ENCODE measurements at regions not wholly inside any gene's neighbourhood (a gene's known extent, or its start where the extent isn't known, plus 50 kb on each side); places are given as distances from the start of the nearest gene placed in this dataset.

- CTCF ChIA-PET (ENCODE audit: low intra/inter-chr PET ratio), result no interaction called here
- Histone ChIP-seq H3K36me3 (ENCODE audit: control insufficient read depth, insufficient read depth, low read length) (no peaks in the 10 kb centered on the region), H3K9ac (ENCODE audit: insufficient read depth in 1 of 2, low read depth in 2 of 2, low read length in 2 of 2) (no peak overlapping the region), H3K4me2 (ENCODE audit: insufficient read depth, low read length) (no peak overlapping the region), H3K9me1 (ENCODE audit: control insufficient read depth, insufficient read depth, low read length) (no peaks in the 10 kb centered on the region), H4K20me1 (replicated peaks; ENCODE audit: control insufficient read depth, insufficient read depth, low read length) (no peaks in the 10 kb centered on the region), H2AFZ (ENCODE audit: low read depth, low read length) (no peak overlapping the region), H3K79me2 (ENCODE audit: control insufficient read depth, insufficient read depth, low read length) (no peaks in the 10 kb centered on the region), H3K27me3 (ENCODE audit: control insufficient read depth in 2 of 2, insufficient read depth in 2 of 2, low read length in 2 of 2) (no peaks in the 10 kb centered on the region), H3K27ac (ENCODE audit: extremely low read depth, low read depth, low read length) (no peak overlapping the region), H3K4me1 (replicated peaks in 1 of 2; ENCODE audit: control insufficient read depth in 2 of 2, insufficient read depth in 2 of 2, low read length in 2 of 2) (no peaks in the 10 kb centered on the region), H3K9me3 (replicated peaks; ENCODE audit: control insufficient read depth, insufficient read depth, low read depth, low read length) (no peaks in the 10 kb centered on the region), H3K4me3 (no peak overlapping the region)
- BruUV-seq (replicated peaks), result no TSS peak
- in situ Hi-C loops (cut with MboI) (no loop called here), intact Hi-C loops (cut with micrococcal nuclease) (no loop called here)
- WGBS (ENCODE audit: insufficient coverage, low coverage, missing lambda C conversion rate), result 0% methylated on average over 2 of the region's 2 CpGs
- DNase-seq (ENCODE audit: extremely low read depth in 1 of 4, low spot score in 3 of 4) (no peak), FAIRE-seq (no peak), ATAC-seq (no peak)
- POLR2A ChIA-PET, result no interaction called here
- TF ChIP-seq BACH1 (tag; IDR thresholded peaks at IDR 0.05) (no peak), ZFX (CRISPR knock-in tag; IDR thresholded peaks at IDR 0.05) (no peak), ZNF561 (CRISPR knock-in tag; conservative IDR thresholded peaks at IDR 0.05) (no peak), BHLHE40 (IDR thresholded peaks at IDR 0.05; ENCODE audit: low read length) (no peak), RFX7 (CRISPR knock-in tag; IDR thresholded peaks at IDR 0.05) (no peak), TAF15 (IDR thresholded peaks at IDR 0.05; ENCODE audit: low read depth, low read length) (no peak), MXI1 (IDR thresholded peaks at IDR 0.05; ENCODE audit: low read depth, low read length) (no peak), TARDBP (IDR thresholded peaks at IDR 0.05) (no peak), FOXA1 (IDR thresholded peaks at IDR 0.05; ENCODE audit: borderline replicate concordance) (no peak), FOXO4 (CRISPR knock-in tag; IDR thresholded peaks at IDR 0.05) (no peak), NR2C1 (IDR thresholded peaks at IDR 0.05) (no peak), NR2C1 (tag; IDR thresholded peaks at IDR 0.05) (no peak), GTF2E2 (tag; IDR thresholded peaks at IDR 0.05) (no peak)
- TF ChIP-seq, protein P1, sequence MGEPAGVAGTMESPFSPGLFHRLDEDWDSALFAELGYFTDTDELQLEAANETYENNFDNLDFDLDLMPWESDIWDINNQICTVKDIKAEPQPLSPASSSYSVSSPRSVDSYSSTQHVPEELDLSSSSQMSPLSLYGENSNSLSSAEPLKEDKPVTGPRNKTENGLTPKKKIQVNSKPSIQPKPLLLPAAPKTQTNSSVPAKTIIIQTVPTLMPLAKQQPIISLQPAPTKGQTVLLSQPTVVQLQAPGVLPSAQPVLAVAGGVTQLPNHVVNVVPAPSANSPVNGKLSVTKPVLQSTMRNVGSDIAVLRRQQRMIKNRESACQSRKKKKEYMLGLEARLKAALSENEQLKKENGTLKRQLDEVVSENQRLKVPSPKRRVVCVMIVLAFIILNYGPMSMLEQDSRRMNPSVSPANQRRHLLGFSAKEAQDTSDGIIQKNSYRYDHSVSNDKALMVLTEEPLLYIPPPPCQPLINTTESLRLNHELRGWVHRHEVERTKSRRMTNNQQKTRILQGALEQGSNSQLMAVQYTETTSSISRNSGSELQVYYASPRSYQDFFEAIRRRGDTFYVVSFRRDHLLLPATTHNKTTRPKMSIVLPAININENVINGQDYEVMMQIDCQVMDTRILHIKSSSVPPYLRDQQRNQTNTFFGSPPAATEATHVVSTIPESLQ (CRISPR knock-in tag; IDR thresholded peaks at IDR 0.05), result no peak
Measured at GRCh38 chr7:20513341-20513740, 102.1 kb upstream of the ABCB5 start.
